ENCODE measurements at regions not wholly inside any gene's neighbourhood (a gene's known extent, or its start where the extent isn't known, plus 50 kb on each side); places are given as distances from the start of the nearest gene placed in this dataset.

DNA sequence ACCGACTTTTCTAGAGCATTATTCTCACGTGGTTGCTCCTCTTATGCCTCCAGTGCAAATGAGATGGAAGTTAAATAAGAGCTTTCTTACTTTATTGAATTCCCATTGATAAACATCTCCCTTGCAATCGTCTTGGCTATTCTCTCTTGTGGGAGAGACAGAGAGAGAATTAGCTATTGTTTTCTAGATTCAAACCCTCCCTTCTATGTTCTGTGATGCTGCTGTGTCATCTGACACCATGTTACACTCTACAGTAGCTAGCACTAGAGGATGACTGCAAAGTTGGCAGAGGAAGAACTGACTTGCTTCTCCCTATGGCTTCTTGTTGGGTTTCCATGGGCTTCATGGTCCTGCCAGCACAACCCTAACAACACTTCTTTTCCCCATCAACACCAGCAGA, 134.6 kb upstream of the RANBP3L start:
- Histone ChIP-seq H3F3A (ENCODE audit: insufficient read depth) (no peaks in the 10 kb centered on the region), H3K27me3 (replicated peaks; ENCODE audit: insufficient read depth) (peaks cover 48% of the 10 kb centered on the region), H3K4me3 (no peak overlapping the region), H3K9ac (no peak overlapping the region), H3K79me2 (ENCODE audit: insufficient read depth) (no peaks in the 10 kb centered on the region), H2AFZ (no peak overlapping the region), H4K20me1 (ENCODE audit: insufficient read depth) (no peaks in the 10 kb centered on the region), H3K4me1 (ENCODE audit: insufficient read depth) (no peaks in the 10 kb centered on the region), H3K27ac (no peak overlapping the region), H3K36me3 (ENCODE audit: low read depth) (no peaks in the 10 kb centered on the region), H3K9me2 (ENCODE audit: insufficient read depth) (no peaks in the 10 kb centered on the region), H3K9me3 (ENCODE audit: low read depth) (no peaks in the 10 kb centered on the region), H3K4me2 (ENCODE audit: unreplicated experiment) (no peak overlapping the region)
- TF ChIP-seq EZH2phosphoT487 (IDR thresholded peaks at IDR 0.05; ENCODE audit: insufficient read depth, low read depth) (no peak), EZH2 (IDR thresholded peaks at IDR 0.05; ENCODE audit: insufficient read depth, poor library complexity, severe bottlenecking) (no peak)
- in situ Hi-C loops (cut with MboI) = no loop called here
- 37 to 44% methylated on average over 3 of the region's 3 CpGs for WGBS, 2 experiments (ENCODE audit: low coverage in 1 of 2, low lambda C conversion rate in 2 of 2, missing lambda C conversion rate in 2 of 2)
- DNase-seq = no peak

DNA sequence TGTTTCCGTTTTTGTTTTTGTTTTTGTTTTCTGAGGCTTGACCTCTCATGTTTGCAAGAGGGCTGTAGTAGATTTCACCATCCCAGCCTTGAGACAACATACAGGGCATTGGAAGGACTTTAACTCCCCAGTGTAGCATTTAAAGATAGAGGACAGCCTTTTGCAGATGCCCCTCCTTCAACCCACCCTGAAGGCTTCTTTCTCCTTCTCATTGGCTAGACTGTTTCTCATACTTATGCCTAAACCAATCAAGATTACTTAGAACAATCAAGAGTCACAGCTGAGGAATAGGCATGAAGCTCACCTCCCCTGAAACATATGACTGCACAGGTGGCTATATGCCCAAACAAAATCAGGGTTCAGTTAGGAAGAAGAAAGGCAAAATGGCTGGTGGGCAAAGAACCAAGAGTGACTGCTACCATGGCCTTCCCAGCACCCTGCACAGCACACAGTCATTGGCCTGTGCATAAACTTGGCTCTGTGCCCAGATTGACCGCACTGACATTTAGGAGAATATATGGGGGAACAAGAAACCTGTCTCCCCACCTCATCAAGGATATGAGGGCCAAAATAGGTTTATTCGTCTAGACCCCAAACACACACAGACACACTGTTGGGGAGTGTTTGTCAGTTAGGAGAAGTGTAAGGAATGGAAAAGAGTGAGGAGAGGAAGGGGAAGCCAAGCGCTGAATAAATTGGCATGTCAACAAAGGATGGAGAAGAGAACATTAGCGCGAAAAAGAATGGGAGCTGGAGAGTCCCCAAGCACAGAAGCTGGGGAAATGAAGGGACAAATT, 137.3 kb upstream of the RANBP3L start:
- H3K4me2 ChIP-seq (ENCODE audit: unreplicated experiment) = no peak overlapping the region
- no peak for DNase-seq
- H3K9ac ChIP-seq = no peak overlapping the region
- no peak overlapping the region for H3K27ac ChIP-seq
- in situ Hi-C loops (cut with MboI) = no loop called here
- H4K20me1 ChIP-seq (ENCODE audit: insufficient read depth) = no peaks in the 10 kb centered on the region
- no peak overlapping the region for H2AFZ ChIP-seq
- WGBS, 2 experiments (ENCODE audit: low coverage in 1 of 2, low lambda C conversion rate in 2 of 2, missing lambda C conversion rate in 2 of 2) = 62 to 77% methylated on average over 6 of the region's 6 CpGs
- H3K79me2 ChIP-seq (ENCODE audit: insufficient read depth) = no peaks in the 10 kb centered on the region
- peaks cover 40% of the 10 kb centered on the region for H3K27me3 ChIP-seq (replicated peaks; ENCODE audit: insufficient read depth)
- H3K9me2 ChIP-seq (ENCODE audit: insufficient read depth) = no peaks in the 10 kb centered on the region
- peaks cover 2% of the 10 kb centered on the region; the same call in 1 of the 2 replicates for H3F3A ChIP-seq (ENCODE audit: insufficient read depth)
- no peaks in the 10 kb centered on the region for H3K9me3 ChIP-seq (ENCODE audit: low read depth)
- no peak for TF ChIP-seq EZH2phosphoT487 (IDR thresholded peaks at IDR 0.05; ENCODE audit: insufficient read depth, low read depth)
- TF ChIP-seq EZH2 (IDR thresholded peaks at IDR 0.05; ENCODE audit: insufficient read depth, poor library complexity, severe bottlenecking) = no peak
- peaks cover 10% of the 10 kb centered on the region for H3K4me1 ChIP-seq (ENCODE audit: insufficient read depth)
- H3K4me3 ChIP-seq = no peak overlapping the region
- H3K36me3 ChIP-seq (ENCODE audit: low read depth) = no peaks in the 10 kb centered on the region

DNA sequence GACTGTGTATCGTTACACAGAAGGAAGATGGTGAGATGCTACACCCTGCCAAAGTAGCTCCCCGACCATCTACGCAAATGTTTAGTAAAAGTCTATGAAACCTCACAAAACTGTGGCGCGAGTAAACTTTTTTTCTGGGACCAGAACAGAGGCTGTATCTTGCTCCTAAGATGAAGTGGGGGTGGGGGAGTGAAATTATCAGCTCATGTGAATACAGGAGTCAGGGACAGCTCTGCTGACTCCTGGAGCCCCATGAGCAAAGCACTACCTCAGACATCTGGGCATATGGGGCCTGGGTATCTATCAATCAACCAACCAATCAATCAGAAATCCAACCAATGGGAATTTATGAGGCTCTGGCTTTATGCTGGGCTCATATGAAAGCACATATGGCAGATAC, 138.6 kb upstream of the RANBP3L start:
- H3K27ac ChIP-seq = no peak overlapping the region
- peaks cover 28% of the 10 kb centered on the region for H3K27me3 ChIP-seq (replicated peaks; ENCODE audit: insufficient read depth)
- in situ Hi-C loops (cut with MboI) = no loop called here
- no peak for TF ChIP-seq EZH2 (IDR thresholded peaks at IDR 0.05; ENCODE audit: insufficient read depth, poor library complexity, severe bottlenecking)
- H4K20me1 ChIP-seq (ENCODE audit: insufficient read depth) = no peaks in the 10 kb centered on the region
- H3K9me3 ChIP-seq (ENCODE audit: low read depth) = no peaks in the 10 kb centered on the region
- H3F3A ChIP-seq (ENCODE audit: insufficient read depth) = peaks cover 13% of the 10 kb centered on the region
- 90 to 91% methylated on average over 5 of the region's 5 CpGs for WGBS, 2 experiments (ENCODE audit: low coverage in 1 of 2, low lambda C conversion rate in 2 of 2, missing lambda C conversion rate in 2 of 2)
- H3K4me1 ChIP-seq (ENCODE audit: insufficient read depth) = peaks cover 22% of the 10 kb centered on the region
- no peak overlapping the region for H2AFZ ChIP-seq
- no peaks in the 10 kb centered on the region for H3K36me3 ChIP-seq (ENCODE audit: low read depth)
- H3K4me3 ChIP-seq = no peak overlapping the region
- no peak for DNase-seq
- H3K4me2 ChIP-seq (ENCODE audit: unreplicated experiment) = no peak overlapping the region
- H3K9me2 ChIP-seq (ENCODE audit: insufficient read depth) = no peaks in the 10 kb centered on the region
- H3K9ac ChIP-seq = no peak overlapping the region
- no peaks in the 10 kb centered on the region for H3K79me2 ChIP-seq (ENCODE audit: insufficient read depth)

DNA sequence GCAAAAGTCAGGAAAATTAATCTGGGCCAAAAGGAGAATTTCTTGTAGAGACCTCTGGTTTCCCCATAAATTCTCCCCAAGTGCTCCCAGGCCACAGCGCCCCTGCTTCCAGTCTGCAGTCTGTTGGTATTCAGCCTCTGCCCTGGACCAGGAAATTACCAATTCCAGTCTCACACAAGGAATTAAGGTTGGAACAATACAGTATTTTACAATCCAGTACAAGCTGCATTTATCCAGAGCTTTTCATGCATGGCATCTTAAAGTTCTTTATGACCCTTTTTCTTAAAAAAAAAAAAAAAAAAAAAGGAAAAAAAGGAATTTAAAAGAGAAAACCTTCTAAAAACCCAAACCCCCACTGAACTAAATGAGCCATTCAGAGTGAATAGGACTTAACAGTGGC, 139.6 kb upstream of the RANBP3L start:
- 65 to 76% methylated on average over 1 of the region's 1 CpG for WGBS, 2 experiments (ENCODE audit: low coverage in 1 of 2, low lambda C conversion rate in 2 of 2, missing lambda C conversion rate in 2 of 2)
- no peak for TF ChIP-seq EZH2phosphoT487 (IDR thresholded peaks at IDR 0.05; ENCODE audit: insufficient read depth, low read depth)
- TF ChIP-seq EZH2 (IDR thresholded peaks at IDR 0.05; ENCODE audit: insufficient read depth, poor library complexity, severe bottlenecking) = no peak
- H3K9me2 ChIP-seq (ENCODE audit: insufficient read depth) = no peaks in the 10 kb centered on the region
- peaks cover 22% of the 10 kb centered on the region for H3K4me1 ChIP-seq (ENCODE audit: insufficient read depth)
- peaks cover 13% of the 10 kb centered on the region for H3F3A ChIP-seq (ENCODE audit: insufficient read depth)
- no peak overlapping the region for H3K27ac ChIP-seq
- in situ Hi-C loops (cut with MboI) = no loop called here
- H3K27me3 ChIP-seq (replicated peaks; ENCODE audit: insufficient read depth) = peaks cover 19% of the 10 kb centered on the region
- H3K9ac ChIP-seq = no peak overlapping the region
- no peak for DNase-seq
- H4K20me1 ChIP-seq (ENCODE audit: insufficient read depth) = no peaks in the 10 kb centered on the region
- no peaks in the 10 kb centered on the region for H3K9me3 ChIP-seq (ENCODE audit: low read depth)
- H3K36me3 ChIP-seq (ENCODE audit: low read depth) = no peaks in the 10 kb centered on the region
- H2AFZ ChIP-seq = no peak overlapping the region
- H3K79me2 ChIP-seq (ENCODE audit: insufficient read depth) = no peaks in the 10 kb centered on the region
- H3K4me2 ChIP-seq (ENCODE audit: unreplicated experiment) = no peak overlapping the region
- H3K4me3 ChIP-seq = no peak overlapping the region
